T-helper 2 cell treated with Interferon-gamma antibody and Interleukin-4, amounts not matched to agents 100 ng/mL and 5 ng/mL, for 36 hours (primary cell): ENCODE measurements at regions not wholly inside any gene's neighbourhood (a gene's known extent, or its start where the extent isn't known, plus 50 kb on each side); places are given as distances from the start of the nearest gene placed in this dataset.
"Not testable (repeated sequence)": the region's sequence is repeated elsewhere in the genome, so short reads cannot be mapped to it uniquely, and the experiment has no call there.

ENCODE experiments used
- intact Hi-C: fragments of 100-400 bp; cut with micrococcal nuclease; formaldehyde crosslinking; loops from one replicate; pipeline ENCODE4 v1.15.1; 2023

- intact Hi-C loops, result no loop called here
Observed at GRCh38 chr2:16207611-16208010, 267.3 kb downstream of the MYCN start.

- intact Hi-C loops, result no loop called here
Observed at GRCh38 chr2:16207151-16207550, 266.8 kb downstream of the MYCN start.

- intact Hi-C loops, result no loop called here
Observed at GRCh38 chr2:16206191-16206944, 266.0 kb downstream of the MYCN start.

GRCh38 chr2:16205631-16206030 is 265.3 kb downstream of the MYCN start:
- intact Hi-C loops, result no loop called here

GRCh38 chr2:16204886-16205620 is 264.7 kb downstream of the MYCN start:
- intact Hi-C loops, result no loop called here

- intact Hi-C loops, result no loop called here
Observed at GRCh38 chr2:16204251-16204650, 263.9 kb downstream of the MYCN start.

GRCh38 chr2:16203691-16204090 is 263.3 kb downstream of the MYCN start:
- intact Hi-C loops, result no loop called here

- intact Hi-C loops, result no loop called here
Observed at GRCh38 chr2:16203069-16203468, 262.7 kb downstream of the MYCN start.

- intact Hi-C loops, result no loop called here
Observed at GRCh38 chr2:16202266-16203020, 262.1 kb downstream of the MYCN start.

- intact Hi-C loops, result no loop called here
Observed at GRCh38 chr2:16201848-16202247, 261.5 kb downstream of the MYCN start.

- intact Hi-C loops, result no loop called here
Observed at GRCh38 chr2:16200554-16201193, 260.3 kb downstream of the MYCN start.

- intact Hi-C loops, result no loop called here
Observed at GRCh38 chr2:16199882-16200553, 259.7 kb downstream of the MYCN start.

GRCh38 chr2:16199241-16199640 is 258.9 kb downstream of the MYCN start:
- intact Hi-C loops, result not testable (repeated sequence)

GRCh38 chr2:16198166-16198912 is 258.0 kb downstream of the MYCN start:
- intact Hi-C loops, result no loop called here

- intact Hi-C loops, result no loop called here
Observed at GRCh38 chr2:16197504-16198147, 257.3 kb downstream of the MYCN start.

GRCh38 chr2:16196687-16197503 is 256.5 kb downstream of the MYCN start:
- intact Hi-C loops, result no loop called here

GRCh38 chr2:16195681-16196070 is 255.3 kb downstream of the MYCN start:
- intact Hi-C loops, result no loop called here

GRCh38 chr2:16194931-16195680 is 254.8 kb downstream of the MYCN start:
- intact Hi-C loops, result no loop called here
